Mesenchymal stem cell (in vitro differentiated cells and primary cell): ENCODE measurements at regions not wholly inside any gene's neighbourhood (a gene's known extent, or its start where the extent isn't known, plus 50 kb on each side); places are given as distances from the start of the nearest gene placed in this dataset.

ENCODE experiments used
- DNase-seq: peaks from one replicate; pipeline ENCODE4 v3.0.0-alpha.2; 2013
- H2AFZ ChIP-seq: one replicate; pipeline ENCODE4 v1.6.1; 2013; ENCODE audit warnings: low read depth, mild to moderate bottlenecking, control low read depth, inconsistent platforms, low read length, moderate library complexity
- H2AK5ac ChIP-seq: 2 replicates; pipeline ENCODE4 v1.6.1; 2013; ENCODE audit warnings: low read length, moderate library complexity, mild to moderate bottlenecking, inconsistent platforms; ENCODE audit not compliant: severe bottlenecking
- H2BK120ac ChIP-seq: one replicate; pipeline ENCODE4 v1.6.1; 2013; ENCODE audit warnings: low read depth, mild to moderate bottlenecking, inconsistent platforms, low read length, moderate library complexity
- H2BK12ac ChIP-seq, 2 experiments: one replicate each; pipeline ENCODE4 v1.6.1; 2013; ENCODE audit warnings: inconsistent platforms in 2 of 2, low read length in 2 of 2, mild to moderate bottlenecking in 2 of 2, moderate library complexity in 2 of 2, control low read depth in 1 of 2
- H2BK15ac ChIP-seq: one replicate; pipeline ENCODE4 v1.6.1; 2013; ENCODE audit warnings: mild to moderate bottlenecking, low read depth, inconsistent platforms; ENCODE audit not compliant: poor library complexity, severe bottlenecking
- H2BK5ac ChIP-seq: 2 replicates; pipeline ENCODE4 v1.6.1; 2013; ENCODE audit warnings: low read depth, mild to moderate bottlenecking, low read length, control low read depth, inconsistent platforms; ENCODE audit not compliant: poor library complexity, severe bottlenecking
- H3K14ac ChIP-seq, 2 experiments: one replicate each; pipeline ENCODE4 v1.6.1; 2013; ENCODE audit warnings: inconsistent platforms in 2 of 2, low read length in 2 of 2, control low read depth in 1 of 2, mild to moderate bottlenecking in 1 of 2, moderate library complexity in 1 of 2
- H3K18ac ChIP-seq, 2 experiments: one replicate each; pipeline ENCODE4 v1.6.1; 2013; ENCODE audit warnings: inconsistent platforms in 2 of 2, low read length in 2 of 2, control low read depth in 1 of 2, low read depth in 1 of 2, mild to moderate bottlenecking in 1 of 2
- H3K23ac ChIP-seq, 2 experiments: one replicate each; pipeline ENCODE4 v1.6.1; 2013; ENCODE audit warnings: inconsistent platforms in 2 of 2, low read length in 2 of 2, mild to moderate bottlenecking in 2 of 2, moderate library complexity in 2 of 2, control low read depth in 1 of 2
- H3K27ac ChIP-seq: 2 replicates; pipeline ENCODE4 v1.5.1; 2013; ENCODE audit warnings: mild to moderate bottlenecking, moderate library complexity, low read length, control low read depth, inconsistent platforms; ENCODE audit not compliant: poor library complexity, severe bottlenecking
- H3K27me3 ChIP-seq, 2 experiments: 2 replicates each; pipeline versions ENCODE4 v1.6.1 to v1.7.0; 2013; ENCODE audit warnings: low read length in 2 of 2, mild to moderate bottlenecking in 2 of 2, moderate library complexity in 2 of 2, control low read depth in 1 of 2, inconsistent platforms in 1 of 2; ENCODE audit not compliant: control insufficient read depth in 1 of 2, insufficient read depth in 1 of 2
- H3K36me3 ChIP-seq, 2 experiments: 2 replicates each; pipeline versions ENCODE4 v1.6.1 to v1.7.0; 2013; ENCODE audit warnings: low read length in 2 of 2, control low read depth in 1 of 2, inconsistent platforms in 1 of 2, low read depth in 1 of 2, mild to moderate bottlenecking in 1 of 2; ENCODE audit not compliant: insufficient read depth in 2 of 2, control insufficient read depth in 1 of 2
- H3K4ac ChIP-seq, 2 experiments: one replicate each; pipeline ENCODE4 v1.6.1; 2013; ENCODE audit warnings: inconsistent platforms in 2 of 2, low read length in 2 of 2, mild to moderate bottlenecking in 2 of 2, moderate library complexity in 2 of 2, control low read depth in 1 of 2, low read depth in 1 of 2
- H3K4me1 ChIP-seq: 2 replicates; pipeline ENCODE4 v1.6.1; 2013; ENCODE audit warnings: low read depth, low read length, control low read depth; ENCODE audit not compliant: control insufficient read depth, insufficient read depth
- H3K4me2 ChIP-seq: 2 replicates; pipeline ENCODE4 v1.6.1; 2013; ENCODE audit warnings: low read length, mild to moderate bottlenecking, inconsistent platforms; ENCODE audit not compliant: poor library complexity, severe bottlenecking
- H3K4me3 ChIP-seq, 2 experiments: 2 replicates each; pipeline versions ENCODE4 v1.5.1 to v1.7.0; 2013; ENCODE audit warnings: low read length in 2 of 2, mild to moderate bottlenecking in 2 of 2, control low read depth in 1 of 2, low read depth in 1 of 2; ENCODE audit not compliant: insufficient read depth in 1 of 2
- H3K79me1 ChIP-seq: replicated peaks from 2 replicates; pipeline ENCODE4 v1.6.1; 2013; ENCODE audit warnings: mild to moderate bottlenecking, control low read depth, low read length, inconsistent platforms; ENCODE audit not compliant: poor library complexity, severe bottlenecking
- H3K9ac ChIP-seq: 2 replicates; pipeline ENCODE4 v1.7.0; 2013; ENCODE audit warnings: mild to moderate bottlenecking, low read length, moderate library complexity
- H3K9me3 ChIP-seq: 2 replicates; pipeline ENCODE4 v1.7.0; 2013; ENCODE audit warnings: mild to moderate bottlenecking, low read length; ENCODE audit not compliant: control insufficient read depth
- H4K8ac ChIP-seq: one replicate; pipeline ENCODE4 v1.6.1; 2013; ENCODE audit warnings: inconsistent platforms, mild to moderate bottlenecking, low read length, moderate library complexity
- H4K91ac ChIP-seq: one replicate; pipeline ENCODE4 v1.6.1; 2013; ENCODE audit warnings: mild to moderate bottlenecking, low read length, inconsistent platforms
- whole genome bisulfite sequencing: methylation state at CpG from one replicate; pipeline ENCODE4 v1.1.7; 2013; ENCODE audit warnings: mixed read lengths; 5-methylcytosine and 5-hydroxymethylcytosine counted together

DNA sequence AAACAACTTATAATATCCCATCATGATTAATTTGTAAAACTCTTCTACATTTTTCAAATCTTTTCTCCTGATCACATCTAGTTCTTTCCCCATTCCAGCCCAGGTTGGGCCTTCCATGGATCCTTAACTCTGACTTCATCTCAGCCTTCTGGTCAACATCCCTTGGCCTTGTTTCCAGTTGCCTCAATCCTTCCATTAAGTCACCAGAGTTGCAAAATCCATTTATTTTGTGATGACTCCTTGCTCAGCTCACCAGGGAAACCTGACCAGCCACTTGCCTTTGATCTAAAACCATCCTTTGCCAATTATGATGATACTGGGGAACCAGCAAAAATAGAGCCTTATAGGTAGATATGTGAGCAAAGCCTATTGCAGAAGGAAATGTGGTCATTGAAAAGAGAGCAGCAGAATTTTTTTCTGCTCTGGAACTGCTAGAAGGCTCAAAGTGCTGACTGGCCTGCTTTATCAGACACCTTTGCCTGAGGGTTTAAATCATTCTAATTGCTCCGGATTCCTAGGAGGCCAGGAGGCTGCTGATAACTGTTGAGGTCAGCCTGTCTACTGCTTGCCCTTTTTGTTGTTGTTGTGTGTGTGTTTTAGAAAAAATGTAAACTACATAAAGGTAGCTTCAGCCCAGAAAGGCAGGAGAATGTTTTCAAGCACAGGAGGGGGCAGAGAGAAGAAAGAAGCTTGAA is 512.2 kb upstream of the GRIA1 start:
- Histone ChIP-seq H3K18ac (no peak overlapping the region), H3K4me2 (no peak overlapping the region)
- WGBS: 46% methylated on average over 1 of the region's 1 CpG

DNA sequence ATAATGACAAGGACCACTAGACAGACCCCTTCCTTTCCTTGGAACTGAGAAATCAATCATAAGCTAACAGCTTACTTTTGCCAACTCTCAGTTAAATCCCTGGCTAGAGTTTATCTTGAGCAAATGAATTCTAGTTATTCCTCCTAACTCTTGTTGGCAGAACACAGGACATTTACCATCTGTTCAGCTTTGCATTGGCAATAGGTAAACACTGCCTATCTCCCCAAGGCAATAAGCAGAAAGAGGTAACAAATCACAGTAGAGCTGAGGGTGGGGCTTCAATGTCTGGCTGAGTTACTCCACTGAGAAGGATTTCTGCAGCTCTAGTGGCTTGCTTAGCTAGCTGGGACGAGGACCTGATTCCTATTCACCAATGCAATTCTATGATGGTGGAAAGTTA is 503.3 kb upstream of the GRIA1 start:
- Histone ChIP-seq H3K27me3 (no peaks in the 10 kb centered on the region), H2BK5ac (no peak overlapping the region), H2AK5ac (no peak overlapping the region), H2BK12ac (no peak overlapping the region), H3K9me3 (peaks cover 3% of the 10 kb centered on the region), H4K8ac (no peak overlapping the region), H2BK15ac (no peak overlapping the region), H3K9ac (no peak overlapping the region), H3K36me3 (no peaks in the 10 kb centered on the region), H3K79me1 (no peaks in the 10 kb centered on the region), H3K14ac (no peak overlapping the region), H3K27ac (no peak overlapping the region), H3K4ac (no peak overlapping the region), H3K4me3 (no peak overlapping the region), H3K18ac (no peak overlapping the region), H3K4me1 (no peaks in the 10 kb centered on the region), H2BK120ac (no peak overlapping the region), H3K4me2 (no peak overlapping the region), H3K23ac (no peak overlapping the region), H4K91ac (no peak overlapping the region), H2AFZ (no peak overlapping the region)
- no peak for DNase-seq
- no CpG with 5 or more reads among the region's 1 CpG for WGBS

More for the DNA sequence above, 512.2 kb upstream of the GRIA1 start:
- Histone ChIP-seq H2BK15ac (no peak overlapping the region), H3K4ac (no peak overlapping the region), H3K4me1 (no peaks in the 10 kb centered on the region), H2BK120ac (no peak overlapping the region), H2BK12ac (no peak overlapping the region), H2BK5ac (no peak overlapping the region), H3K9me3 (peaks cover 15% of the 10 kb centered on the region), H3K14ac (no peak overlapping the region), H3K27ac (no peak overlapping the region), H4K8ac (no peak overlapping the region), H2AK5ac (no peak overlapping the region), H3K23ac (no peak overlapping the region), H3K79me1 (no peaks in the 10 kb centered on the region), H3K27me3 (no peaks in the 10 kb centered on the region), H2AFZ (no peak overlapping the region), H3K9ac (no peak overlapping the region), H4K91ac (no peak overlapping the region), H3K36me3 (no peaks in the 10 kb centered on the region), H3K4me3 (no peak overlapping the region)
- no peak for DNase-seq

DNA sequence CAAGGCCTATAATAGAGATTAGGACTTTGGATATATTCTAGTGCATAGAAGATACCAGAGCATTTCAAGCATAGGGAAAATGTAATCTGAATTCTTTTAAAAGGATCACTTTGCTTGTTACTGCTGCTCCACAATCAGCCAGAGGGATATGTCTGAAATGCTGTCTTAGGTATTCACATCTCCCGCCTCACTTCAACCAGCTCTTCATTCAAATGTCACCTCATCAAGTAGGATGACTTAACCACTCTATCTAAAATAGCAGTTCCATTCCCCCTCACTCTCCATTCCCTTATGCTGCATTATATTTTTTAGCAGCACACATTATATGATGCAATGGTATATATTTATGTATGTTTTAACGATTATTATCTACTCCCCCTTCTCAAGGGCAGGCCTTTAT is 500.3 kb upstream of the GRIA1 start:
- H4K91ac ChIP-seq: no peak overlapping the region
- no peaks in the 10 kb centered on the region for H3K27me3 ChIP-seq
- no peak overlapping the region for H4K8ac ChIP-seq
- H3K4me1 ChIP-seq: no peaks in the 10 kb centered on the region
- H3K14ac ChIP-seq: no peak overlapping the region
- H2BK5ac ChIP-seq: no peak overlapping the region
- H2AK5ac ChIP-seq: no peak overlapping the region
- no peaks in the 10 kb centered on the region for H3K36me3 ChIP-seq
- 82% methylated on average over 1 of the region's 2 CpGs for WGBS
- no peak overlapping the region for H3K9ac ChIP-seq
- no peak overlapping the region for H3K23ac ChIP-seq
- H3K9me3 ChIP-seq: no peaks in the 10 kb centered on the region
- H3K79me1 ChIP-seq: no peaks in the 10 kb centered on the region
- H2BK120ac ChIP-seq: no peak overlapping the region
- H3K4ac ChIP-seq: no peak overlapping the region
- no peak for DNase-seq
- H3K18ac ChIP-seq: no peak overlapping the region
- no peak overlapping the region for H2BK15ac ChIP-seq
- no peak overlapping the region for H3K4me2 ChIP-seq
- no peak overlapping the region for H2AFZ ChIP-seq
- no peak overlapping the region for H3K4me3 ChIP-seq
- H2BK12ac ChIP-seq: no peak overlapping the region
- no peak overlapping the region for H3K27ac ChIP-seq

DNA sequence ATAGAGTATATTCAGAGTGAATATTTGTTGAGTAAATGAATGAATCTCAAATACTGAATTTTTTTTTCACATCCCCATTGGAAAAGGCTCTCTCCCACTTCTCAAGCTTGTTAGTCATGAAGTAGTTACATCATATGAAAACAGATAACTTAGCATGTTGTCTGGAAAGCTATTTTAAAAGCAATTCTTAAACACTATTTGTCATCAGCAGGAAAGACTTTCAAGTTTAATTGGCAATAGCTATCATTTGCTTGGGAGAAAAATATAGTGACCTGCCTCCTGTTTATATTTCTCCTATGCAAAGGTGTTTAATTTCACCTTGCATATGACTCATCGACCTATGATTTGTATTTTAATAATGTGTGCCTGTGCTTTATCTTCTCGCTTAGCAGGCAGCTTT is 499.8 kb upstream of the GRIA1 start:
- Histone ChIP-seq H3K23ac (no peak overlapping the region), H2BK15ac (no peak overlapping the region), H2BK120ac (no peak overlapping the region), H3K9me3 (no peaks in the 10 kb centered on the region), H3K9ac (no peak overlapping the region), H3K4ac (no peak overlapping the region), H3K4me2 (no peak overlapping the region), H2AFZ (no peak overlapping the region), H3K27ac (no peak overlapping the region), H3K18ac (no peak overlapping the region), H3K14ac (no peak overlapping the region), H2BK5ac (no peak overlapping the region), H3K79me1 (no peaks in the 10 kb centered on the region), H3K4me1 (no peaks in the 10 kb centered on the region), H3K36me3 (no peaks in the 10 kb centered on the region), H3K27me3 (no peaks in the 10 kb centered on the region), H3K4me3 (no peak overlapping the region), H2BK12ac (no peak overlapping the region), H4K8ac (no peak overlapping the region), H2AK5ac (no peak overlapping the region), H4K91ac (no peak overlapping the region)
- no CpG with 5 or more reads among the region's 2 CpGs for WGBS
- DNase-seq: no peak
